Nephron (organoid): ENCODE measurements at regions not wholly inside any gene's neighbourhood (a gene's known extent, or its start where the extent isn't known, plus 50 kb on each side); places are given as distances from the start of the nearest gene placed in this dataset.

Experiments
- H3K27ac Mint-ChIP-seq, 3 experiments: 2 replicates each; pipeline ENCODE4 v1.8.0; 2020; ENCODE audit warnings: mixed read lengths in 3 of 3, mild to moderate bottlenecking in 2 of 3, moderate library complexity in 1 of 3
- H3K27me3 Mint-ChIP-seq: 2 replicates; pipeline ENCODE4 v1.8.0; 2021; ENCODE audit warnings: low read depth, mild to moderate bottlenecking, moderate library complexity, mixed read lengths
- H3K36me3 Mint-ChIP-seq: 2 replicates; pipeline ENCODE4 v1.8.0; 2020; ENCODE audit warnings: low read depth, mixed read lengths
- H3K4me1 Mint-ChIP-seq: 2 replicates; pipeline ENCODE4 v1.8.0; 2020; ENCODE audit warnings: mixed read lengths
- H3K4me3 Mint-ChIP-seq, 3 experiments: 2 replicates each; pipeline ENCODE4 v1.8.0; 2020; ENCODE audit warnings: mild to moderate bottlenecking in 3 of 3, mixed read lengths in 3 of 3, moderate library complexity in 2 of 3
- H3K9me3 Mint-ChIP-seq: 2 replicates; pipeline ENCODE4 v1.8.0; 2020; ENCODE audit warnings: mixed read lengths
- CTCF ChIP-seq, 3 experiments: fragments of 200-600 bp; sonication (generic); IDR thresholded peaks; one replicate each; pipeline ENCODE4 v1.5.0; 2021; ENCODE audit warnings: antibody characterized with exemption in 3 of 3; ENCODE audit not compliant: unreplicated experiment in 3 of 3

DNA sequence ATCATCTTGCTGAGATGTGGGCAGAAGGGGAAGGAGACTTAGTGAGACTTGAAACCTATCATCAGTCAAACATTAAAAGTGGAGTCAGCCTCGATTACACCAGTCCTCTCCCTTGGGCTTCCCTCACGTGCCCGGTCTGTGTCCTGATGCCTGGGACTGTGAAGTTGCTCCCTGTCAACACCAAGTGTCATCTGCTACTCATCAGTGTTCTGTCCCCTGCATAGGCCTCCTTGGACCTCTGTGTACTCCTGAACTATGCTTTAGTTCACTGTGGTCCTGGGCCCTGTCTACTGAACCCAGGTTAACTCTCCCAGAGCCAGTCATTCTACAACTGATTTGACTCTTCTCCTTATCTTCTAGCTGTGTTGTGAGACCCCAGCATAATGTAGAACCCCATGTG lies 506.3 kb downstream of the TYW1 start:
- Mint-ChIP-seq H3K27ac (no peak overlapping the region), H3K4me3 (no peak overlapping the region), H3K27me3 (peaks cover 13% of the 10 kb centered on the region), H3K36me3 (peaks cover 4% of the 10 kb centered on the region), H3K4me1 (peaks cover 7% of the 10 kb centered on the region), H3K9me3 (peaks cover 6% of the 10 kb centered on the region)
- TF ChIP-seq CTCF (IDR thresholded peaks at IDR 0.05; ENCODE audit: unreplicated experiment in 3 of 3), result no peak

DNA sequence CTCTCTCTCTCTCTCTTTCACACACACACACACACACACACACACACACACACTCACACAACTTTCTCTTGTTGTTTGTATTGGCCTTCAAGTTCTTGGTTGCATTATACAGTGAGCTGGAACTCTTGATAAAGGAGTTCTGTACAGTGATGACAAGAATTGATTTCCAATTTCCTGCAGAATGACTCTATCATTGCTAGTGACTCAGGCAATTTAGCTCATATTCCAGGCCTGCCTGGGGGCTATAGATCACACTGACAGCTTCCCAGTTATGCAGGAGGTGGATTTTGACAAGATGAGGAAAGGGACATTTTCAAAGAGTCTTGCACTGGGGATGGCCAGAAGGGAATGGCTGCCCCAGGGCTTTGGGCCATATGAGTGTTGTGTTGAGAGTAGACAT lies 508.8 kb downstream of the TYW1 start:
- no peak overlapping the region for H3K4me3 Mint-ChIP-seq
- TF ChIP-seq CTCF (IDR thresholded peaks at IDR 0.05; ENCODE audit: unreplicated experiment in 3 of 3), result no peak

GRCh38 chr7:67512481-67512880 lies 515.8 kb downstream of the TYW1 start:
- Mint-ChIP-seq H3K4me1 (no peaks in the 10 kb centered on the region), H3K27ac (no peak overlapping the region), H3K4me3 (no peak overlapping the region), H3K9me3 (no peaks in the 10 kb centered on the region), H3K27me3 (peaks cover 21% of the 10 kb centered on the region), H3K36me3 (no peaks in the 10 kb centered on the region)
- TF ChIP-seq CTCF (IDR thresholded peaks at IDR 0.05; ENCODE audit: unreplicated experiment in 3 of 3), result no peak

More for the DNA sequence above, 508.8 kb downstream of the TYW1 start:
- Mint-ChIP-seq H3K27ac (no peak overlapping the region), H3K36me3 (no peaks in the 10 kb centered on the region), H3K27me3 (peaks cover 9% of the 10 kb centered on the region), H3K9me3 (peaks cover 3% of the 10 kb centered on the region), H3K4me1 (peaks cover 7% of the 10 kb centered on the region)

- H3K27me3 Mint-ChIP-seq, result peaks cover 15% of the 10 kb centered on the region
Observed at GRCh38 chr7:67518580-67518979, 521.9 kb downstream of the TYW1 start.

DNA sequence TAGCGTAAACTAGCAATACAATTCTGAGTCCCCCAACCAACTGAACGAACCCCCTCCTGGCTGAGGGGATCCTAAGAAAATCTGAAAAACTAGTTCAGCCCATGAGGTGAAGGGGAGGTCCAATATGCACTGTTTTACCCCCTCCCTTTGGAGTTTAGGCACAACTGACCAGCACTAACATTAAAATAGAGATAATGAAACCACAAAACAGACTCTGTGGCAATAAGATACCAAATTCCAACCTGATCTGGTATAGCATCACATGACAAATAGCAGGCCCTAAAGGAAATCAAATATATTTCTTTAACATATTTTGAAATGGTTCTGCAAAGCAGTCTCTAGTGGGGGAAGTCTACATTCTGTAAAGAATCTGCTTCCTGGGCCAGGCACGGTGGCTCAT lies 522.5 kb downstream of the TYW1 start:
- Mint-ChIP-seq H3K27me3 (peaks cover 17% of the 10 kb centered on the region), H3K27ac (no peak overlapping the region), H3K4me1 (peaks cover 13% of the 10 kb centered on the region), H3K36me3 (no peaks in the 10 kb centered on the region), H3K9me3 (peaks cover 5% of the 10 kb centered on the region), H3K4me3 (no peak overlapping the region)
- TF ChIP-seq CTCF (IDR thresholded peaks at IDR 0.05; ENCODE audit: unreplicated experiment in 3 of 3), result no peak

More at GRCh38 chr7:67518580-67518979, 521.9 kb downstream of the TYW1 start:
- no peak for TF ChIP-seq CTCF (IDR thresholded peaks at IDR 0.05; ENCODE audit: unreplicated experiment in 3 of 3)
- Mint-ChIP-seq H3K9me3 (peaks cover 5% of the 10 kb centered on the region), H3K27ac (peak overlapping the region in 1 of 3 experiments; percentile 69), H3K4me1 (peaks cover 13% of the 10 kb centered on the region), H3K4me3 (no peak overlapping the region), H3K36me3 (no peaks in the 10 kb centered on the region)

GRCh38 chr7:67522504-67522903 lies 525.9 kb downstream of the TYW1 start:
- no peak overlapping the region for H3K27ac Mint-ChIP-seq
- no peak overlapping the region for H3K4me3 Mint-ChIP-seq
- H3K36me3 Mint-ChIP-seq, result no peaks in the 10 kb centered on the region
- peaks cover 5% of the 10 kb centered on the region for H3K9me3 Mint-ChIP-seq
- TF ChIP-seq CTCF (IDR thresholded peaks at IDR 0.05; ENCODE audit: unreplicated experiment in 3 of 3), result no peak
- H3K4me1 Mint-ChIP-seq, result peaks cover 13% of the 10 kb centered on the region
- peaks cover 26% of the 10 kb centered on the region for H3K27me3 Mint-ChIP-seq
